SK-N-SH treated with all-trans-retinoic acid at 6 μM for 48 hours (cell line): ENCODE measurements at regions not wholly inside any gene's neighbourhood (a gene's known extent, or its start where the extent isn't known, plus 50 kb on each side); places are given as distances from the start of the nearest gene placed in this dataset.

Source experiments
- ARNTL ChIP-seq: fragments of 450-650 bp; formaldehyde crosslinking; IDR thresholded peaks from 2 replicates; pipeline ENCODE4 v1.5.0; 2020; ENCODE audit warnings: low read depth, mild to moderate bottlenecking, moderate library complexity, borderline replicate concordance
- BACH2 ChIP-seq: fragments of 250-450 bp; sonication (Bioruptor Pico); IDR thresholded peaks from 2 replicates; pipeline ENCODE4 v1.9.0; 2021; ENCODE audit warnings: mild to moderate bottlenecking, borderline replicate concordance
- SNAI2 ChIP-seq: fragments of 250-450 bp; sonication (Bioruptor Pico); IDR thresholded peaks from 2 replicates; pipeline ENCODE4 v1.5.0; 2020; ENCODE audit warnings: mild to moderate bottlenecking, moderate library complexity
- TOX ChIP-seq: fragments of 250-450 bp; sonication (Bioruptor Pico); IDR thresholded peaks from 2 replicates; pipeline ENCODE4 v1.8.0; 2021; ENCODE audit warnings: mild to moderate bottlenecking, moderate library complexity, borderline replicate concordance
- ZC3H10 ChIP-seq: fragments of 250-450 bp; sonication (Bioruptor Pico); IDR thresholded peaks from 2 replicates; pipeline ENCODE4 v1.5.1; 2021; ENCODE audit warnings: mild to moderate bottlenecking, moderate library complexity
- ZFP30 ChIP-seq: fragments of 450-650 bp; formaldehyde crosslinking; IDR thresholded peaks from 2 replicates; pipeline ENCODE4 v1.5.0; 2022; ENCODE audit warnings: mild to moderate bottlenecking, moderate library complexity
- ZNF70 ChIP-seq: fragments of 450-650 bp; formaldehyde crosslinking; IDR thresholded peaks from 2 replicates; pipeline ENCODE4 v1.5.0; 2020; ENCODE audit warnings: mild to moderate bottlenecking, moderate library complexity
- TF ChIP-seq, protein P1 (sequence below): fragments of 250-450 bp; sonication (Bioruptor Pico); IDR thresholded peaks from 2 replicates; pipeline ENCODE4 v1.8.0; 2020; ENCODE audit warnings: mild to moderate bottlenecking, moderate library complexity, borderline replicate concordance

DNA sequence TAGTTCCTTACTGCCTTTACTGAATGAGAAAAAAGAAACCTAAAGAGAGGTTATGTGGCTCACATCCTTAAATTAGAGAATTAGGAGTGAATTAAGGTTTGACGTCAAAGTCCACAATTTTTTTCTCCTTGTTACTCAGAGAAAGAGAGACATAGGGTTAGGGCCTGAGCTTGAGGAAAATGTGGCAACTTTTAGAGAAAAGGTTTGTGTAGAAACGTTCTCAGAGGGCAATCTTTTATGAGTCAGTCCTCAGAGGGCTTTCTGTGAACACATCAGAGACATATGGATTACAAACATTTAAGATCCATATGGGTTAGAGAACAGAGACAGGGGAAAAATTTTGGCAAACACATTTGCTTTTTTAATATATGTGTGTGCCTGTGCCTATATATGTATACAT, 242.8 kb downstream of the TGFB2 start:
- TF ChIP-seq ZNF70 (CRISPR knock-in tag) (no peak), ARNTL (no peak), ZC3H10 (CRISPR knock-in tag) (no peak), ZFP30 (CRISPR knock-in tag) (no peak), TOX (no peak), BACH2 (CRISPR knock-in tag) (no peak), SNAI2 (CRISPR knock-in tag) (no peak)
- TF ChIP-seq, protein P1, sequence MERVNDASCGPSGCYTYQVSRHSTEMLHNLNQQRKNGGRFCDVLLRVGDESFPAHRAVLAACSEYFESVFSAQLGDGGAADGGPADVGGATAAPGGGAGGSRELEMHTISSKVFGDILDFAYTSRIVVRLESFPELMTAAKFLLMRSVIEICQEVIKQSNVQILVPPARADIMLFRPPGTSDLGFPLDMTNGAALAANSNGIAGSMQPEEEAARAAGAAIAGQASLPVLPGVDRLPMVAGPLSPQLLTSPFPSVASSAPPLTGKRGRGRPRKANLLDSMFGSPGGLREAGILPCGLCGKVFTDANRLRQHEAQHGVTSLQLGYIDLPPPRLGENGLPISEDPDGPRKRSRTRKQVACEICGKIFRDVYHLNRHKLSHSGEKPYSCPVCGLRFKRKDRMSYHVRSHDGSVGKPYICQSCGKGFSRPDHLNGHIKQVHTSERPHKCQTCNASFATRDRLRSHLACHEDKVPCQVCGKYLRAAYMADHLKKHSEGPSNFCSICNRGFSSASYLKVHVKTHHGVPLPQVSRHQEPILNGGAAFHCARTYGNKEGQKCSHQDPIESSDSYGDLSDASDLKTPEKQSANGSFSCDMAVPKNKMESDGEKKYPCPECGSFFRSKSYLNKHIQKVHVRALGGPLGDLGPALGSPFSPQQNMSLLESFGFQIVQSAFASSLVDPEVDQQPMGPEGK (CRISPR knock-in tag), result no peak
